Memory B cell (primary cell): ENCODE measurements at regions not wholly inside any gene's neighbourhood (a gene's known extent, or its start where the extent isn't known, plus 50 kb on each side); places are given as distances from the start of the nearest gene placed in this dataset.

Experiments used
- ATAC-seq: fragments of 150-1000 bp; cut with Tn5 transposase; 2 replicates; pipeline ENCODE4 v1.10.0; 2021; ENCODE audit warnings: low read depth, mild to moderate bottlenecking, moderate library complexity
- DNase-seq, 2 donors: peaks; one replicate each; pipeline ENCODE4 v3.0.0; 2022; ENCODE audit warnings: low spot score in 2 of 2
- H3K27ac Mint-ChIP-seq: one replicate; pipeline ENCODE4 v1.8.0; 2022; ENCODE audit warnings: mild to moderate bottlenecking, moderate library complexity, mixed read lengths
- H3K27me3 Mint-ChIP-seq: one replicate; pipeline ENCODE4 v1.8.0; 2022; ENCODE audit warnings: mixed read lengths
- H3K36me3 Mint-ChIP-seq: one replicate; pipeline ENCODE4 v1.8.0; 2022; ENCODE audit warnings: mild to moderate bottlenecking, mixed read lengths
- H3K4me1 Mint-ChIP-seq: one replicate; pipeline ENCODE4 v1.8.0; 2022; ENCODE audit warnings: mixed read lengths
- H3K4me3 Mint-ChIP-seq: one replicate; pipeline ENCODE4 v1.8.0; 2022; ENCODE audit warnings: mild to moderate bottlenecking, moderate library complexity, mixed read lengths
- H3K9me3 Mint-ChIP-seq: one replicate; pipeline ENCODE4 v1.8.0; 2022; ENCODE audit warnings: mixed read lengths

GRCh38 chr4:180898305-180898704 is 1344.9 kb upstream of the TENM3 start:
- Mint-ChIP-seq H3K9me3 (peaks cover 5% of the 10 kb centered on the region), H3K27ac (no peak overlapping the region), H3K4me3 (no peak overlapping the region), H3K4me1 (no peaks in the 10 kb centered on the region), H3K27me3 (no peaks in the 10 kb centered on the region), H3K36me3 (no peaks in the 10 kb centered on the region)
- ATAC-seq (no peak), DNase-seq (no peak)

GRCh38 chr4:180900781-180901180 is 1342.4 kb upstream of the TENM3 start:
- ATAC-seq (no peak), DNase-seq (no peak)
- H3K36me3 Mint-ChIP-seq = no peaks in the 10 kb centered on the region
- H3K27me3 Mint-ChIP-seq = no peaks in the 10 kb centered on the region
- H3K4me3 Mint-ChIP-seq = no peak overlapping the region
- H3K9me3 Mint-ChIP-seq = peaks cover 5% of the 10 kb centered on the region
- no peak overlapping the region for H3K27ac Mint-ChIP-seq
- no peaks in the 10 kb centered on the region for H3K4me1 Mint-ChIP-seq

DNA sequence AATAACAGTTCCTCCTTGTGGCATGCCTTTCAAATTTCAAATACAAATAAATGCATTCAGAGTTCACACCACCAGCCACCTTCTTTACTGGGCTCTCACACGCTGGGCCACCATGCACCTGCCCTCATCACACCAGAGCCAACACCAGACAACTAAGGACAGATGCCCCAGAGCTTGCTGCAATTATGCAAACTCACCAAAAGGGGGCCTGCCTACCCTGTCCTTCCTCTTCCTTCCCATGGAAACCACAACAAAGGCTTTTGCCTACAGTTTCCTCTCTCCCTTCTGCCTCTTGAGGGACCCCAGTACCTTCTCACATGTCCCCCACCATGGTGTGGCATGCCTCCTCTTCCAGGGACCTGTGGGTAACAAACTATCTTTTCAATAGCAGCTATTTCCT is 1333.9 kb upstream of the TENM3 start:
- Mint-ChIP-seq H3K4me1 (no peaks in the 10 kb centered on the region), H3K9me3 (no peaks in the 10 kb centered on the region), H3K4me3 (no peak overlapping the region), H3K36me3 (no peaks in the 10 kb centered on the region), H3K27me3 (no peaks in the 10 kb centered on the region), H3K27ac (no peak overlapping the region)
- ATAC-seq = no peak
- no peak for DNase-seq

GRCh38 chr4:180913750-180914149 is 1329.5 kb upstream of the TENM3 start:
- Mint-ChIP-seq H3K27ac (no peak overlapping the region), H3K9me3 (no peaks in the 10 kb centered on the region), H3K36me3 (no peaks in the 10 kb centered on the region), H3K4me1 (no peaks in the 10 kb centered on the region), H3K27me3 (no peaks in the 10 kb centered on the region), H3K4me3 (no peak overlapping the region)
- DNase-seq = no peak
- ATAC-seq = no peak

DNA sequence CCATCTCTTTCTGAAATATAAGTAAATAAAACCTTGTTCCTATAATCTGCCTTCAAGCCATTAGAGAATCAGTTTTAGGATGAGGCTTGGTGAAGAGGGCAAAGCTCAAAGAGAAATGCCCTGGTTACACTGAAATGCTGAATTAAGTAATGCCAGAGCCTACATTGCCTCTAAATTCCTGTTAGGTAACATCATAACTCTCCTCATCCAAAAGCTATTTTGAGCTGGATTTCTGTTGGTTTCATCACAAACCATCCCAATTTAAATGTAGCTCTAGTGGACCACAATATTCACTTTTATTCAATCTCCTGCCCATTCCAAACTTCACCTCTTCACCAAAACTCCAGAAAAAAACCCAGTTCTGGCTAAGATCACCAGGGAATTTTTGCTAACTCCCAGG is 1319.7 kb upstream of the TENM3 start:
- Mint-ChIP-seq H3K4me1 (no peaks in the 10 kb centered on the region), H3K27me3 (no peaks in the 10 kb centered on the region), H3K9me3 (peaks cover 2% of the 10 kb centered on the region), H3K36me3 (no peaks in the 10 kb centered on the region), H3K27ac (no peak overlapping the region), H3K4me3 (no peak overlapping the region)
- ATAC-seq (no peak), DNase-seq (no peak)

DNA sequence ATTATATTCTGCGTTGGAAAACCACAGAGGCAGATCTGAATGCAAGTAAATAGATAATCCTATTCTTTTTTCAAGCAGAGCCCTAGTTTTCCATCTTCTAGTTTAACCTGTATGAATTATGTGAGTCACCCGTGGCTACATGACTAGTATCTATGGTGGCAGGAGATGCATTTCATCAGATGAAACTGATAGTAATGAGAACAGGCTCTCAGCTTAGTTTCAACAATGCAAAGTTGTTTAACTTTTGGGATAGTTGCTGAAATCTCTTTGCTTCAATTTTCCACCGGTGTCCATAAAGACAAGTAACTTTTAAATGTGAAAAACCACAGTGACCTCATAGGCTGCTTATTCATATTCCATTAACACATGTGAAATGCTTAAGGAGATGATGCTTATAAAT is 1317.4 kb upstream of the TENM3 start:
- Mint-ChIP-seq H3K9me3 (peaks cover 2% of the 10 kb centered on the region), H3K4me1 (no peaks in the 10 kb centered on the region), H3K36me3 (no peaks in the 10 kb centered on the region), H3K27me3 (no peaks in the 10 kb centered on the region), H3K27ac (no peak overlapping the region), H3K4me3 (no peak overlapping the region)
- no peak for ATAC-seq
- DNase-seq = no peak

DNA sequence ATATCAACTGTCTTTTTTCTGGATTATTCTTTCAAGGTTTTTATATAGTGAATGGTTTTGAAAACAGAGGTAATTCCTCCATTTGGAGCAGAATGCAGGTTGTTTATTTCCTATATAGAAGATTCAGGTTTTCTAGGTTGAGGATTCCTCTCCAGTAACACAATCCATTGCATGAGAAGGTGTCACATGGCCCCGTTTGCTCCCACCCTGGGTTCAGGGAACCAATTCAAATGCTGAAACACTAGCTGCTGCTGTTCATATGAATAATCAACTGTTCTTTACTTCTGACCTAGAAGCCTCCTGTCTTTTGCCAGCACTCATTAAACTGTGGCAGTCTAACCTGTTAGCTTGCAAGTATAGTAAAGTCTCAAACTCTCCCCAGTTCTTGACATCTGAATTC is 1316.9 kb upstream of the TENM3 start:
- H3K4me1 Mint-ChIP-seq = no peaks in the 10 kb centered on the region
- H3K36me3 Mint-ChIP-seq = no peaks in the 10 kb centered on the region
- no peak overlapping the region for H3K27ac Mint-ChIP-seq
- H3K9me3 Mint-ChIP-seq = peaks cover 2% of the 10 kb centered on the region
- no peak overlapping the region for H3K4me3 Mint-ChIP-seq
- H3K27me3 Mint-ChIP-seq = no peaks in the 10 kb centered on the region
- no peak for ATAC-seq
- no peak for DNase-seq

GRCh38 chr4:180932370-180933001 is 1310.7 kb upstream of the TENM3 start:
- DNase-seq (no peak), ATAC-seq (no peak)
- Mint-ChIP-seq H3K9me3 (peaks cover 4% of the 10 kb centered on the region), H3K36me3 (no peaks in the 10 kb centered on the region), H3K27ac (no peak overlapping the region), H3K27me3 (no peaks in the 10 kb centered on the region), H3K4me3 (no peak overlapping the region), H3K4me1 (no peaks in the 10 kb centered on the region)

GRCh38 chr4:180937083-180937482 is 1306.1 kb upstream of the TENM3 start:
- no peaks in the 10 kb centered on the region for H3K4me1 Mint-ChIP-seq
- H3K27me3 Mint-ChIP-seq = no peaks in the 10 kb centered on the region
- DNase-seq (no peak), ATAC-seq (no peak)
- H3K36me3 Mint-ChIP-seq = no peaks in the 10 kb centered on the region
- peaks cover 2% of the 10 kb centered on the region for H3K9me3 Mint-ChIP-seq
- no peak overlapping the region for H3K27ac Mint-ChIP-seq
- no peak overlapping the region for H3K4me3 Mint-ChIP-seq

DNA sequence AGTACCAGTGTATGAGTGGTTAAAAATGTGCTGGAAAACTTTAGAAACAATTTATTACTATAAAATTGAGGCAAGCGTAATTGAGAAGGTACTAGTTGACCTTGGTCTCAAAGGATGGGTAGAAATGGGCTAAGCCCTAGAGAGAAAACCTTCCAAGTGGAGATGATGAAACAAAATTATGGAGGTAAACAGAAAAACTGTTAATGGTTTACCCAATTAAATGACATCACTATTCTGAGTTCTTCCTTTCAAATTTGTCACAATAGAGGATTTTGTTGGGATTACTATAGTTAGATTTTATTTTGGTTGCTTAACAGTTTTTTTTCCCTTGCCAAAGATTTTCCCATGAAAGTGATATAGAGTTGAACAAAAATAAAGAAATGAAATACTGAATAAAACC is 1302.5 kb upstream of the TENM3 start:
- Mint-ChIP-seq H3K36me3 (no peaks in the 10 kb centered on the region), H3K27me3 (no peaks in the 10 kb centered on the region), H3K9me3 (peaks cover 4% of the 10 kb centered on the region), H3K27ac (no peak overlapping the region), H3K4me3 (no peak overlapping the region), H3K4me1 (no peaks in the 10 kb centered on the region)
- ATAC-seq (no peak), DNase-seq (no peak)

- Mint-ChIP-seq H3K27me3 (no peaks in the 10 kb centered on the region), H3K9me3 (peaks cover 3% of the 10 kb centered on the region), H3K36me3 (no peaks in the 10 kb centered on the region), H3K4me1 (no peaks in the 10 kb centered on the region), H3K4me3 (no peak overlapping the region), H3K27ac (no peak overlapping the region)
- ATAC-seq (no peak), DNase-seq (no peak)
These were observed 1300.8 kb upstream of the TENM3 start for GRCh38 chr4:180942367-180942916.

GRCh38 chr4:180946188-180946587 is 1297.0 kb upstream of the TENM3 start:
- Mint-ChIP-seq H3K4me1 (no peaks in the 10 kb centered on the region), H3K36me3 (no peaks in the 10 kb centered on the region), H3K4me3 (no peak overlapping the region), H3K27me3 (no peaks in the 10 kb centered on the region), H3K9me3 (peaks cover 3% of the 10 kb centered on the region), H3K27ac (no peak overlapping the region)
- no peak for DNase-seq
- ATAC-seq = no peak

GRCh38 chr4:180947425-180947824 is 1295.8 kb upstream of the TENM3 start:
- no peak for ATAC-seq
- Mint-ChIP-seq H3K9me3 (peaks cover 1% of the 10 kb centered on the region), H3K27ac (no peak overlapping the region), H3K4me3 (no peak overlapping the region), H3K36me3 (no peaks in the 10 kb centered on the region), H3K4me1 (no peaks in the 10 kb centered on the region), H3K27me3 (no peaks in the 10 kb centered on the region)
- DNase-seq = no peak

DNA sequence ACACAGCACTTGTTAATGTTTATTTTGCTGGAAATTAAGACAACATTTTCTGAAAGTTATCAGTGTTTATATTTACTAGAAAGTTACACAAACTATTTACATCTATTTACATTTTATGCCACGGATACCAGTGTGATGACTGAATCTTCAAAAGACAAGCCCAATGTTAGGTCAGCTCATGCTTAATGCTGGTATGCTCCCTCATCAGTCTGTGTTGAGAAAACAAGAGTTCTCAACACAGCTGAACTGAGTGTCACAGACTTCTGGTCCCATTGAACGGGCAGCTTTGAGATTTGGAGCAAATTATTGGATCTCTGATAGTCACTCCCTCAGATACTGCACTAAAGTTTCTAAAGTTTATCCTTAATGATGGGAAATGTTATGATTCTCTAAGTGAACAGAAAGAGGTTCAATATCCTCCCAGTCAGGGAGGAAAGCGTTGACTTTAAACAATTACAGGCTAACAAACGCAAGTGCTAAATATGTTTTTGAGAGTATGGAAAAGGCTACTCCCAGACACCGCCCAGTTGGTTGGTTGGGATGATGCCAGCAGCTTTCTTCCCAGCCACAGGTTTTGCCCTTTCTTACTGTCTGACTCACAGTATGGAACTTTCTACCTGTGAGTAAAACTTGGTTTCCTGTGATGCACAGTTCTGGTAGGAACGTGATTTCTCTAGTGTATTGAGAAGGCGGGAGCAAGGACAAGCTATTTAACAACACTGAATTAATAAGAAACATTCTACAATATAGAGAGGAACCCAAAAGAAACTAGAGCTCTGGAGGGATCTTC is 1293.6 kb upstream of the TENM3 start:
- Mint-ChIP-seq H3K27ac (no peak overlapping the region), H3K9me3 (no peaks in the 10 kb centered on the region), H3K4me3 (no peak overlapping the region), H3K27me3 (no peaks in the 10 kb centered on the region), H3K4me1 (no peaks in the 10 kb centered on the region), H3K36me3 (no peaks in the 10 kb centered on the region)
- DNase-seq = no peak
- ATAC-seq = no peak

GRCh38 chr4:180950377-180950776 is 1292.8 kb upstream of the TENM3 start:
- H3K4me1 Mint-ChIP-seq = no peaks in the 10 kb centered on the region
- no peak overlapping the region for H3K4me3 Mint-ChIP-seq
- no peaks in the 10 kb centered on the region for H3K36me3 Mint-ChIP-seq
- H3K9me3 Mint-ChIP-seq = no peaks in the 10 kb centered on the region
- no peak overlapping the region for H3K27ac Mint-ChIP-seq
- ATAC-seq (no peak), DNase-seq (no peak)
- no peaks in the 10 kb centered on the region for H3K27me3 Mint-ChIP-seq
